Esophagus muscularis mucosa (tissue), 3 donors: ENCODE measurements at regions not wholly inside any gene's neighbourhood (a gene's known extent, or its start where the extent isn't known, plus 50 kb on each side); places are given as distances from the start of the nearest gene placed in this dataset.

Experiments used
- CTCF ChIP-seq, 3 experiments: fragments of 200-600 bp in 2 of 3; fragments of 450-650 bp in 1 of 3; sonication (generic) in 2 of 3; IDR thresholded peaks; one replicate each; pipeline ENCODE4 v1.5.1; 2017 to 2019; ENCODE audit warnings: antibody characterized with exemption in 3 of 3, mild to moderate bottlenecking in 2 of 3, moderate library complexity in 1 of 3
- POLR2AphosphoS5 ChIP-seq, 2 donors: sonication (generic); formaldehyde crosslinking; IDR thresholded peaks; one replicate each; pipeline ENCODE4 v1.6.1; 2017; ENCODE audit warnings: antibody characterized with exemption in 2 of 2

GRCh38 chr12:89256060-89256459 is 96.2 kb downstream of the DUSP6 start:
- TF ChIP-seq CTCF (IDR thresholded peaks at IDR 0.05) (no peak), POLR2AphosphoS5 (IDR thresholded peaks at IDR 0.05) (no peak)
